A172 (cell line): ENCODE measurements at regions not wholly inside any gene's neighbourhood (a gene's known extent, or its start where the extent isn't known, plus 50 kb on each side); places are given as distances from the start of the nearest gene placed in this dataset.
"Not testable (repeated sequence)": the region's sequence is repeated elsewhere in the genome, so short reads cannot be mapped to it uniquely, and the experiment has no call there.

Source experiments
- DNase-seq: peaks from one replicate; pipeline ENCODE4 v3.0.0-alpha.2; 2015; ENCODE audit warnings: low spot score

GRCh38 chr11:45410391-45411227 is 124.5 kb upstream of the SYT13 start:
- no peak for DNase-seq

- DNase-seq: peak; percentile 62
Observed at GRCh38 chr11:45409587-45409986, 123.4 kb upstream of the SYT13 start.

- DNase-seq: no peak
Observed at GRCh38 chr11:45407226-45407625, 121.1 kb upstream of the SYT13 start.

- DNase-seq: no peak
Observed at GRCh38 chr11:45405916-45406670, 120.0 kb upstream of the SYT13 start.

- not testable (repeated sequence) for DNase-seq
Observed at GRCh38 chr11:45403521-45403920, 117.4 kb upstream of the SYT13 start.

- no peak for DNase-seq
Observed at GRCh38 chr11:45402049-45402630, 116.0 kb upstream of the SYT13 start.

GRCh38 chr11:45400591-45400990 is 114.5 kb upstream of the SYT13 start:
- peak; percentile 89 for DNase-seq

- DNase-seq: no peak
Observed at GRCh38 chr11:45399166-45399565, 113.0 kb upstream of the SYT13 start.

- DNase-seq: no peak
Observed at GRCh38 chr11:45398325-45398724, 112.2 kb upstream of the SYT13 start.

GRCh38 chr11:45396394-45396793 is 110.3 kb upstream of the SYT13 start:
- DNase-seq: no peak

- DNase-seq: no peak
Observed at GRCh38 chr11:45395947-45396346, 109.8 kb upstream of the SYT13 start.

GRCh38 chr11:45395421-45395820 is 109.3 kb upstream of the SYT13 start:
- no peak for DNase-seq

GRCh38 chr11:45394294-45395085 is 108.3 kb upstream of the SYT13 start:
- no peak for DNase-seq

GRCh38 chr11:45393826-45394225 is 107.7 kb upstream of the SYT13 start:
- no peak for DNase-seq

- DNase-seq: no peak
Observed at GRCh38 chr11:45393334-45393733, 107.2 kb upstream of the SYT13 start.

- DNase-seq: no peak
Observed at GRCh38 chr11:45392591-45393091, 106.5 kb upstream of the SYT13 start.

- DNase-seq: no peak
Observed at GRCh38 chr11:45392154-45392553, 106.0 kb upstream of the SYT13 start.

GRCh38 chr11:45391168-45391850 is 105.2 kb upstream of the SYT13 start:
- no peak for DNase-seq

GRCh38 chr11:45390407-45390806 is 104.3 kb upstream of the SYT13 start:
- DNase-seq: peak; percentile 25

- DNase-seq: no peak
Observed at GRCh38 chr11:45388472-45388871, 102.3 kb upstream of the SYT13 start.

- not testable (repeated sequence) for DNase-seq
Observed at GRCh38 chr11:45387885-45388284, 101.7 kb upstream of the SYT13 start.
